ENCODE measurements at regions not wholly inside any gene's neighbourhood (a gene's known extent, or its start where the extent isn't known, plus 50 kb on each side); places are given as distances from the start of the nearest gene placed in this dataset.

DNA sequence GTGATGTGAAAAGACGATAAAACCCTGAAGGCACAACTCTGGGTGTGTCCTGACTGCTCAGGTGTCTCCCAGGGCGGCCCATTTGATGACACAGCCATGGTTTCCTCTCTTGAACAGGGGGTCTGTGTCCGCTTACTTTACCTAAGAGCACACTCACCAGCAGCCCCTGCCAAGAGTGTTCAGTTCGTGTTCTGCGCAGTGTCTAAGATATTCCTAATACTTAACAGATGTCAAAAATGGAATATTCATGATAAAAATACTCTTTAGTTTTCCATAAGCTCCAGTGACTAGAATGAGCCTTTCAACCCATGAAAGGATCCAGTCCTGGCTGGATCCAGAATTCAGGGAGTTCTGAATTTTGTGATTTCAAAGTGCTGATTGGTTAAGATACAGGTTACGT is 492.4 kb downstream of the TNS3 start:
- TF ChIP-seq, protein P1, sequence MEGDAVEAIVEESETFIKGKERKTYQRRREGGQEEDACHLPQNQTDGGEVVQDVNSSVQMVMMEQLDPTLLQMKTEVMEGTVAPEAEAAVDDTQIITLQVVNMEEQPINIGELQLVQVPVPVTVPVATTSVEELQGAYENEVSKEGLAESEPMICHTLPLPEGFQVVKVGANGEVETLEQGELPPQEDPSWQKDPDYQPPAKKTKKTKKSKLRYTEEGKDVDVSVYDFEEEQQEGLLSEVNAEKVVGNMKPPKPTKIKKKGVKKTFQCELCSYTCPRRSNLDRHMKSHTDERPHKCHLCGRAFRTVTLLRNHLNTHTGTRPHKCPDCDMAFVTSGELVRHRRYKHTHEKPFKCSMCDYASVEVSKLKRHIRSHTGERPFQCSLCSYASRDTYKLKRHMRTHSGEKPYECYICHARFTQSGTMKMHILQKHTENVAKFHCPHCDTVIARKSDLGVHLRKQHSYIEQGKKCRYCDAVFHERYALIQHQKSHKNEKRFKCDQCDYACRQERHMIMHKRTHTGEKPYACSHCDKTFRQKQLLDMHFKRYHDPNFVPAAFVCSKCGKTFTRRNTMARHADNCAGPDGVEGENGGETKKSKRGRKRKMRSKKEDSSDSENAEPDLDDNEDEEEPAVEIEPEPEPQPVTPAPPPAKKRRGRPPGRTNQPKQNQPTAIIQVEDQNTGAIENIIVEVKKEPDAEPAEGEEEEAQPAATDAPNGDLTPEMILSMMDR (IDR thresholded peaks at IDR 0.05; ENCODE audit: low read depth, low read length, missing control alignments): no peak
- DNase-seq (ENCODE audit: extremely low read depth, low read depth): no peak
- no peak overlapping the region for H3K4me3 ChIP-seq (replicated peaks; ENCODE audit: low read depth, low read length)

DNA sequence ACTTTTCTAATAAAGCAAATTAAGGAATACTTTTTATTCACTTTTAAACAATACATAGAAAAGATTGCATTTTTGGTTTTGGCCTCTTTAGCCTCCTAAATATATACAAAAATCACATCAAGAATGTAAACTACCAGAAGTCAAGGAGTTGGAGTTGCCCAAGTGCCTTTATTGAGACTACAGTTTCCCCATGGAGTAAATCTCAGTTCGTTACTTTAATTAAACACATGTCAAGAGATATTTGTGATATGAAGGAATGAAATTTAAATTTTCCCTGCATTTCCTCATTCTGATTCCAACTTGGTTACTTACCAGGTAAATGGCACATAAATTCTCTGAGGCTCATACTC is 492.9 kb downstream of the TNS3 start:
- no peak overlapping the region for H3K4me3 ChIP-seq (replicated peaks; ENCODE audit: low read depth, low read length)
- TF ChIP-seq, protein P1 (IDR thresholded peaks at IDR 0.05; ENCODE audit: low read depth, low read length, missing control alignments): no peak
- no peak for DNase-seq (ENCODE audit: extremely low read depth, low read depth)

DNA sequence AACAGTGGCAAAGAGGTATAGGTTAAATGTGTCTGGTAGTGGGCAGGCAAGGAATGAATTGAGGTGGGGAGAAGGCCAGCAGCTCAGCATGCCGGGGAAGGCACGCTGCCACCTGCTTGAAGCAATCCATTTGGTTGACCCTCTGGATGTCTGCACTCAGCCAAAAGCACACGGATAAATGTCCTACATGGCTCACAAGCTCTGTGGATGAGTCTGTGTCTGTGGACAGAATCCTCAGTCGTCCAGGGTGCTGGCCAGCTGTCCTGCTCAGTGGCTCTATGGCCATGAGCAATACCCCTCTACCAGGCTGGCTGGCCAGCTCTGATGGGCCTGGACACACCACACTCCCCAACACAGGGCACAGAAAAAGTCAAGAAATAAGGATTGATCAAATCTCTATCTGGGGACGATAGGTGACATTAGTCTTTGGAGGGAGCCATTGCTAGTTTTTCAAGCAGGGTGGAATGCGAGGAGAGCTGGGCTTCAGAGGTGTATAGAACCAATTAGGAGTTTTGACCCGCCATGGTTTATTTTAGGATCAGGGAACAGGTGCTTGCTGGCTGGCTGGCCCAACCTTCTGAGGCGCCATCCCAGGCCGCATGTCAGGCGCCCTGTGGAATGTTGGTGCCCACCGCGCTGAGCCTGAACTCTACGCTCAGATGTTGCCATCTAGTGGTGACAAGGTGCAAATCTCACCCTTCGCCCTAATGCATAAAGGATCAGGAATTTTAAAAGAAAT is 493.4 kb downstream of the TNS3 start:
- H3K4me3 ChIP-seq (replicated peaks; ENCODE audit: low read depth, low read length): no peak overlapping the region
- TF ChIP-seq, protein P1 (IDR thresholded peaks at IDR 0.05; ENCODE audit: low read depth, low read length, missing control alignments): peak; percentile 65
- DNase-seq (ENCODE audit: extremely low read depth, low read depth): no peak

DNA sequence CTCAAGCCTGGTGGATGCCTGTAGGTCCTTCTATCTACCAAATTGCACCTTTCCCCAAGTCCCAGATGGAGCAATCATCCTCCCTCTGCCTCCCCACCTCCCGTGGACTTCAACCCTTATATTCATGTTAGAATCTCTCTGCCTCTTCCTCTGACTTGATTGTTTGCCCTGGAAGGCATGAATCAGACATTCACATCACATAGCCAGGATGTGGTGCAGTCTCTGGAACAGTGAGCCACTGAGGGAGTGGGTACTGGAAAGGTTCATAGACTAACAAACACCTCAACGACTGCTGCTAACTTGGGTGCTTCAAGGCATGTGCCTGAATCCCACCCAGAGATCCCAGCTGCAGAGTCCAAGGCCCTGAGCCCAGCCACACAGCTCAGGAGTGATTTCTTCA is 494.0 kb downstream of the TNS3 start:
- TF ChIP-seq, protein P1 (IDR thresholded peaks at IDR 0.05; ENCODE audit: low read depth, low read length, missing control alignments): no peak
- no peak for DNase-seq (ENCODE audit: extremely low read depth, low read depth)
- no peak overlapping the region for H3K4me3 ChIP-seq (replicated peaks; ENCODE audit: low read depth, low read length)

DNA sequence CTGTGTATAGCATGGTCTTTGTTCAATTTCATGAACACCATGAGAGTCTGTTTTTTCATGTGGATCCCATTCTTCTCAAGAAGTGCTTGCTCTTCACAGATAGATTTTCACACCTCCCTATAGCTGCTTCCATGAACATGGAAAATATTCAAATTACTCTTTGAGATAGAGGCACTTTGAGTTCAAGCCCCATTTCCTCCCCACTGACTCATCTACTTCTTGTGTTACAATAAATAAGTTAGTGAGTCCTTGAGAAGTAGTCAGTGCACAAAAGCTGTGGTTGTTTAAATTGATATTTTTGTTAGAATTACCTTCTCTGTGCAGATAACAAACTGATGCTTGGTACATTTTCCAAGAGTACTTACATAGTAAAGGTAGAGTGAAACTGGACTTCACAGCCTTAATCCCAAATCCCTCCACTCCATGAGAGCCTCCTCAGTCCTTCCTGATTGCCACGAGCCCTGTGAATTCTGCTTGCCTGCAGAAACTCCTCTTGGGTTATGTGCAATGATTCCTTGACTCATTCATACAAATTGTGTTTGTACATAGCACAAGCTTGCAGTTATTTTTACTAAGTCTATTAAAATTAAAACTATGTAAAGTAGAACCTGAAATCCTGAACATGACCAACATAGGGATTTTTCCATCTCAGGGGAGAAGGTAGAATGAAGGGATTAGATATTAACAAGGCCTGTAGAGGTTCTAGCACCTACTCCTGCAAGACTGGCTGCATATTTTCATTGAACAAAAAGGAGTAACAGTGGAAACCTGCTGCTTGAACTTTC is 496.2 kb downstream of the TNS3 start:
- TF ChIP-seq, protein P1 (IDR thresholded peaks at IDR 0.05; ENCODE audit: low read depth, low read length, missing control alignments): no peak
- DNase-seq (ENCODE audit: extremely low read depth, low read depth): no peak
- H3K4me3 ChIP-seq (replicated peaks; ENCODE audit: low read depth, low read length): no peak overlapping the region

DNA sequence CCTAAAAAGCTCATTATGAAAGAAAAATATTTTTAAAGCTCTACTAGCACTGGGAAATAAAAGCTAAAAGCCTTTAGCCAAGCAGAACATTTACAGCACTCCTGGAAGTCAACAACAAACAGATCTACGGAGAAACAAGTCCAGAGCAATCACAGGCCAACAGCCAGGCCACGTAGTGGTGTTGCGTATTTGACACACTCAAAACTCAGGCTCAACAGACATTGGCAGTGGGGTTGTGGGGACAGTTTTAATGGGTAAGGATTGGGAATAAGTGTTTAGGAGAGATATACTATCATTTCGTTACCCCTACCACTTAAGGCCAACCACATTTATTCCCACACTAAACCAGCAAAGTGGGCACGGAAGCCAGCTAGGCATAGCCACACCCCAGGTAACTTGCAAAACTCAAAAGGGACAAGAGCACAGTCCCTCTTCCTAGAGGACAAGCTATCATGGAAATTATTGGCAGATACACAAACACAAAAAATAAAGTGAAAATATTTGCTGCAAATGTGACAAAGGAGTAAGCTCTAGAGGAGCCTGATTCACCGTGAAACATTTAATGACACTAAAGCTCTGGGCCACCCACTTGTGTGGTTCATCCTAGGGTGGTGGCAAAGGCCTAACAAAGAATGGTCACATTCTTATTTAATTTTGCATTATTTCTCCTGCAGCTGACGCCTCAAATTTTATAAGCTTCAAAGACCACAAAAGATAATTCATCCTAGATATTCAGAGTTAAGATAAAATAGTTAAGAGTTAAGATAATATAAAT is 498.2 kb downstream of the TNS3 start:
- H3K4me3 ChIP-seq (replicated peaks; ENCODE audit: low read depth, low read length): no peak overlapping the region
- DNase-seq (ENCODE audit: extremely low read depth, low read depth): no peak
- TF ChIP-seq, protein P1 (IDR thresholded peaks at IDR 0.05; ENCODE audit: low read depth, low read length, missing control alignments): no peak

Measured in HFF-Myc (cell line).